ENCODE measurements at regions not wholly inside any gene's neighbourhood (a gene's known extent, or its start where the extent isn't known, plus 50 kb on each side); places are given as distances from the start of the nearest gene placed in this dataset.

DNA sequence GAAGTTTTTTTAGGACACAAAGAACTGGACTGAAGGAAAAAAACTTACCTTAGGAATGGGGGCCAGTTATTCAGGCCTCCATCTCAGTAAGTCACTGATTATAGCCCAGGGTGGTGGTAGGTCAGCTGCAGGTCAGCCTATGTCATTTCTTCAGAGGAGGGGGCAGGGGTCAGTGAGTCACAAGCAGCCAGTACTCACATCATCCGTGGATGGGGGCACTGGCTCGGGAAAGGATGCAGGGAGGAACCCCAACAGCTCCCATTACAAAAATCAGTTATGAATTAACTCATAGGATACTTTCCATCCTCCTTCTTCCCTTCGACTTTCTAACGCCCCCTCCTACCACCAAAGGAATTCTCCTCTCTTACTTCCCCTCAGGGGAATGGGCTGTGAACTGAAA, 578.3 kb downstream of the PDCD6IP start:
- no peaks in the 10 kb centered on the region for H3K27me3 ChIP-seq
- no peak for DNase-seq (ENCODE audit: low spot score in 2 of 2)
- WGBS, 2 donors, result 15 to 19% methylated on average over 4 of the region's 4 CpGs

DNA sequence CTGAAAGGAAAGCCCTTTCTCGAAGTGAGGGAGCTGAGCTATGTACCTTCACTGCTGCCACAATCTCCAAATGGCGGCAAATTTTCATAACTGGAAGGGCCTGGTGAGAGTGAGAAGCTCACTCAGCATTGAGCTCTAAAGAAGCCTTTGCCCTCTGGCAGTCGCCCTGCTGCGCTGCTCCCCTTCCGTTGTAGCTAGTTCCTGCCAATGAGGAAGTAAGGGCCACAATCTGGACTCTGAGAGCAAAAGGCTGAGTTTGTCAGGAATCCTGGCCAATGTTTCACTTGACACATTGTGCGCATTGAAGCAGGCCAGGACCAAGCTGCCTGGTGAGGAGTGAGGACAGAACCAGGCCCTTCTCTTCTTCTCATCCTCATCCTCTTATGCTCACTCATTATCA, 579.5 kb downstream of the PDCD6IP start:
- no peak for DNase-seq (ENCODE audit: low spot score in 2 of 2)
- Histone ChIP-seq H3K9me3 (no peaks in the 10 kb centered on the region), H3K27ac (no peak overlapping the region), H3K4me1 (no peaks in the 10 kb centered on the region), H3K27me3 (no peaks in the 10 kb centered on the region), H3K36me3 (no peaks in the 10 kb centered on the region), H3K4me3 (no peak overlapping the region)
- WGBS, 2 donors, result 91 to 98% methylated on average over 5 to 6 of the region's 6 CpGs
- TF ChIP-seq EP300 (IDR thresholded peaks at IDR 0.05) (no peak), CTCF (IDR thresholded peaks at IDR 0.05) (no peak), POLR2A (IDR thresholded peaks at IDR 0.05) (no peak)

More for the DNA sequence above, 578.3 kb downstream of the PDCD6IP start:
- H3K4me3 ChIP-seq, result no peak overlapping the region
- TF ChIP-seq POLR2A (IDR thresholded peaks at IDR 0.05) (no peak), CTCF (IDR thresholded peaks at IDR 0.05) (no peak), EP300 (IDR thresholded peaks at IDR 0.05) (no peak)
- H3K27ac ChIP-seq, result no peak overlapping the region
- H3K4me1 ChIP-seq, result no peaks in the 10 kb centered on the region
- no peaks in the 10 kb centered on the region for H3K9me3 ChIP-seq
- H3K36me3 ChIP-seq, result no peaks in the 10 kb centered on the region

GRCh38 chr3:34381243-34381642, 582.8 kb downstream of the PDCD6IP start:
- no peaks in the 10 kb centered on the region for H3K27me3 ChIP-seq
- TF ChIP-seq CTCF (IDR thresholded peaks at IDR 0.05), result no peak
- TF ChIP-seq EP300 (IDR thresholded peaks at IDR 0.05), result no peak
- no peak for TF ChIP-seq POLR2A (IDR thresholded peaks at IDR 0.05)
- peaks cover 0 to 3% (median 0%) of the 10 kb centered on the region in 4 donors for H3K9me3 ChIP-seq
- H3K36me3 ChIP-seq, result no peaks in the 10 kb centered on the region
- H3K4me3 ChIP-seq, result no peak overlapping the region
- no peaks in the 10 kb centered on the region for H3K4me1 ChIP-seq
- no peak overlapping the region for H3K27ac ChIP-seq
- DNase-seq (ENCODE audit: low spot score in 2 of 2), result no peak

DNA sequence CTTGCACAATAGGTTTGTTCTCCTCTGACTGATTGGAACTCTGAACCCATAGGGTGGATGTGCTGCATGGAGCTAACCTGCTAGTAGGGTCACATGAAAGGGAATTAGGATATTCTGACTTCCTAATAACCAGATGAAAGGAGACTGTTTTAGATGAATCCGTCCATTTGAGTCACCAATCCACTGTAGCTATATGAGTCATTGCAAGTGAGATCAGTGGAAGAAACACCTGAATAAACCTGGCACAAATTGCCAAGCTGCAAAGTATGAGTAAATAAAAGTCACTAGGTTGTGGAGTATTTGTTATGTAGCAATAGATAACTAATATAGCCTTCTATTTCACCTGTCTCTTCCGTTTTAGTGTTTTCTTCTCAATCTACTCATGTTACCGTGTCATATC, 584.4 kb downstream of the PDCD6IP start:
- H3K36me3 ChIP-seq, result no peaks in the 10 kb centered on the region
- no peaks in the 10 kb centered on the region for H3K4me1 ChIP-seq
- no peak overlapping the region for H3K27ac ChIP-seq
- no peak overlapping the region for H3K4me3 ChIP-seq
- no peak for DNase-seq (ENCODE audit: low spot score in 2 of 2)
- WGBS, 2 donors, result 82 to 87% methylated on average over 3 of the region's 3 CpGs
- no peak for TF ChIP-seq POLR2A (IDR thresholded peaks at IDR 0.05)
- TF ChIP-seq EP300 (IDR thresholded peaks at IDR 0.05), result no peak
- no peak for TF ChIP-seq CTCF (IDR thresholded peaks at IDR 0.05)
- H3K27me3 ChIP-seq, result no peaks in the 10 kb centered on the region
- H3K9me3 ChIP-seq, result peaks cover 0 to 3% (median 0%) of the 10 kb centered on the region in 4 donors

DNA sequence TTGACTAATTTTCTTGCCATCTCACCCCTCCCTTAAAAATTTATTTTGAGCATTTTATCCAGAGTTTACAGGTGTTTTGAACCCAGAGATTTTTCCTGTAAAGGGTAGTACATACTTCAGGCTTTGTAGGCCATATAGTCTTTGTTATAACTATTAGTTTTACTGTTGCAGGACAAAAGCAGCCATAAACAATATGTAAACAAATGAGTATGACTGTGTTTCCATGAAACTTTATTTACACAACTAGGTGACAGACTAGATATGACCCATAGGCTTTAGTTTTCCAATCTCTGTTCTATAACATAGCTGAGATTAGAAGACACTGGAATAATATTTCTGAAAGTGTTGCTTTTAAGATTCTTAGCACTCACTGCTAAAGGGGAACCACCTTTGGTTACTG, 587.9 kb downstream of the PDCD6IP start:
- no peak for TF ChIP-seq POLR2A (IDR thresholded peaks at IDR 0.05)
- TF ChIP-seq CTCF (IDR thresholded peaks at IDR 0.05), result no peak
- TF ChIP-seq EP300 (IDR thresholded peaks at IDR 0.05), result no peak
- peaks cover 0 to 3% (median 0%) of the 10 kb centered on the region in 4 donors for H3K9me3 ChIP-seq
- H3K36me3 ChIP-seq, result no peaks in the 10 kb centered on the region
- no peaks in the 10 kb centered on the region for H3K4me1 ChIP-seq
- no peak overlapping the region for H3K27ac ChIP-seq
- no peak overlapping the region for H3K4me3 ChIP-seq
- no peaks in the 10 kb centered on the region for H3K27me3 ChIP-seq
- no peak for DNase-seq (ENCODE audit: low spot score in 2 of 2)

Measured in tibial nerve (tissue), 4 donors.